ENCODE measurements at regions not wholly inside any gene's neighbourhood (a gene's known extent, or its start where the extent isn't known, plus 50 kb on each side); places are given as distances from the start of the nearest gene placed in this dataset.

GRCh38 chr20:22264917-22265316 is 319.5 kb downstream of the FOXA2 start:
- H3K9me3 ChIP-seq, result no peaks in the 10 kb centered on the region
- WGBS, 2 donors, result 70 to 78% methylated on average over 4 of the region's 4 CpGs
- no peak overlapping the region for H3K27ac ChIP-seq
- H3K36me3 ChIP-seq, result no peaks in the 10 kb centered on the region
- no peak overlapping the region for H3K4me3 ChIP-seq
- DNase-seq (no peak), ATAC-seq (no peak)
- TF ChIP-seq CTCF (IDR thresholded peaks at IDR 0.05), result no peak
- intact Hi-C loops (cut with DNase I), result no loop called here
- peaks cover 0 to 20% (median 5%) of the 10 kb centered on the region in 7 donors for H3K27me3 ChIP-seq
- H3K4me1 ChIP-seq, result no peaks in the 10 kb centered on the region

- H3K9me3 ChIP-seq, result peaks cover 0 to 3% (median 0%) of the 10 kb centered on the region in 11 donors
- WGBS, 2 donors, result 38 to 41% methylated on average over 1 of the region's 1 CpG
- no peak overlapping the region for H3K27ac ChIP-seq
- no peak for TF ChIP-seq CTCF (IDR thresholded peaks at IDR 0.05)
- no peak for DNase-seq
- H3K27me3 ChIP-seq, result peaks cover 0 to 17% (median 4%) of the 10 kb centered on the region in 7 donors
- H3K4me3 ChIP-seq, result no peak overlapping the region
- no peaks in the 10 kb centered on the region for H3K4me1 ChIP-seq
- intact Hi-C loops (cut with DNase I), result no loop called here
- ATAC-seq, result no peak
- no peaks in the 10 kb centered on the region for H3K36me3 ChIP-seq
These were observed 323.9 kb downstream of the FOXA2 start for GRCh38 chr20:22260506-22260905.

- Histone ChIP-seq H3K4me1 (no peaks in the 10 kb centered on the region), H3K27me3 (peaks cover 0 to 16% (median 4%) of the 10 kb centered on the region in 7 donors), H3K36me3 (no peaks in the 10 kb centered on the region), H3K9me3 (peaks cover 0 to 9% (median 0%) of the 10 kb centered on the region in 11 donors), H3K4me3 (no peak overlapping the region), H3K27ac (no peak overlapping the region)
- no peak for TF ChIP-seq CTCF (IDR thresholded peaks at IDR 0.05)
- no peak for DNase-seq
- no peak for ATAC-seq
- 81% methylated on average over 6 of the region's 6 CpGs for WGBS, 2 donors
- intact Hi-C loops (cut with DNase I), result no loop called here
These were observed 326.5 kb downstream of the FOXA2 start for GRCh38 chr20:22257912-22258311.

- Histone ChIP-seq H3K9me3 (no peaks in the 10 kb centered on the region), H3K4me1 (no peaks in the 10 kb centered on the region), H3K36me3 (no peaks in the 10 kb centered on the region), H3K4me3 (no peak overlapping the region), H3K27me3 (peaks cover 0 to 31% (median 12%) of the 10 kb centered on the region in 7 donors), H3K27ac (no peak overlapping the region)
- intact Hi-C loops (cut with DNase I), result loop anchor here in 4 of 10 donors (5.0 to 10.0 kb wide), 4 partner anchors 441 to 533 kb away; no protein-coding TSS in a partner anchor
- WGBS, 2 donors, result 34% methylated on average over 5 of the region's 5 CpGs
- peak in 7 of 9 donors; percentile 45 to 66 (median 54) for TF ChIP-seq CTCF (IDR thresholded peaks at IDR 0.05)
- no peak for ATAC-seq
- no peak for DNase-seq
These were observed 336.2 kb downstream of the FOXA2 start for GRCh38 chr20:22248051-22248667.
